ENCODE measurements at regions not wholly inside any gene's neighbourhood (a gene's known extent, or its start where the extent isn't known, plus 50 kb on each side); places are given as distances from the start of the nearest gene placed in this dataset.

DNA sequence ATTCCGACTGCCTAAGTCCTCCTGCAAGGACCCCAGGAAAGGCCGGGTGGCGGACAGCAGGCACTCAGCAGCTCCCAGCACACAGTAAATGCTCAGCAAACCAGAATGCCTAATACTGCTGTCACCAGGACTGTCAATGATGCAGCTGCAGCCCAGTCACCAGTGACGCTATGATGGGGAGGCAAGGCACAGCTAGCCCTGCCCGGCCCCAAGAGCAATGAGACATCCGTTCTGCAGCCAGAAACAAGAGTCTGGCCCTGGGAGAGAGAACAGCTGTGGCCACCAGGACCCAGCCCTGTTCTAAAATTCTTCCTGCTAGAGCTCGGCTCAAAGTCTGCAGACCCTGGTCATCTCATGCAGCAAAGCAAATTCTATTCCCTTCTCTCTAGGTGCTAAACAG, 69.8 kb downstream of the NCOR2 start:
- no peak for TF ChIP-seq HDGF (IDR thresholded peaks at IDR 0.05; ENCODE audit: borderline replicate concordance)
- TF ChIP-seq SUZ12 (IDR thresholded peaks at IDR 0.05): no peak
- no peak for TF ChIP-seq FOXM1 (IDR thresholded peaks at IDR 0.05; ENCODE audit: borderline replicate concordance)
- TF ChIP-seq FOXK2 (IDR thresholded peaks at IDR 0.05): no peak
- TF ChIP-seq PKNOX1 (IDR thresholded peaks at IDR 0.05): no peak
- TF ChIP-seq LEF1 (IDR thresholded peaks at IDR 0.05; ENCODE audit: borderline replicate concordance): no peak
- TF ChIP-seq BHLHE40 (IDR thresholded peaks at IDR 0.05; ENCODE audit: borderline replicate concordance): no peak
- TF ChIP-seq FOXA1 (IDR thresholded peaks at IDR 0.05): no peak
